ENCODE measurements at regions not wholly inside any gene's neighbourhood (a gene's known extent, or its start where the extent isn't known, plus 50 kb on each side); places are given as distances from the start of the nearest gene placed in this dataset.

- Histone ChIP-seq H3K9me1 (ENCODE audit: control insufficient read depth, insufficient read depth, low read length) (no peaks in the 10 kb centered on the region), H3K9me3 (replicated peaks; ENCODE audit: control insufficient read depth, insufficient read depth, low read depth, low read length) (no peaks in the 10 kb centered on the region), H3K4me3 (no peak overlapping the region), H3K27me3 (ENCODE audit: control insufficient read depth in 2 of 2, insufficient read depth in 2 of 2, low read length in 2 of 2) (no peaks in the 10 kb centered on the region), H3K79me2 (ENCODE audit: control insufficient read depth, insufficient read depth, low read length) (no peaks in the 10 kb centered on the region), H3K4me2 (ENCODE audit: insufficient read depth, low read length) (no peak overlapping the region), H3K27ac (ENCODE audit: extremely low read depth, low read depth, low read length) (no peak overlapping the region), H4K20me1 (replicated peaks; ENCODE audit: control insufficient read depth, insufficient read depth, low read length) (no peaks in the 10 kb centered on the region), H3K4me1 (replicated peaks in 1 of 2; ENCODE audit: control insufficient read depth in 2 of 2, insufficient read depth in 2 of 2, low read length in 2 of 2) (no peaks in the 10 kb centered on the region), H2AFZ (ENCODE audit: low read depth, low read length) (no peak overlapping the region), H3K9ac (ENCODE audit: insufficient read depth in 1 of 2, low read depth in 2 of 2, low read length in 2 of 2) (no peak overlapping the region), H3K36me3 (ENCODE audit: control insufficient read depth, insufficient read depth, low read length) (no peaks in the 10 kb centered on the region)
- WGBS (ENCODE audit: insufficient coverage, low coverage, missing lambda C conversion rate), result 0% methylated on average over 2 of the region's 3 CpGs
- BruUV-seq (replicated peaks), result no TSS peak
- ChIA-PET CTCF (ENCODE audit: low intra/inter-chr PET ratio) (no interaction called here), POLR2A (no interaction called here)
- intact Hi-C loops (cut with micrococcal nuclease), result no loop called here
- TF ChIP-seq ARID3A (IDR thresholded peaks at IDR 0.05; ENCODE audit: borderline replicate concordance, low read depth, low read length), result no peak
- no peak for TF ChIP-seq BCL6 (CRISPR knock-in tag; IDR thresholded peaks at IDR 0.05)
- TF ChIP-seq ZNF174 (CRISPR knock-in tag; IDR thresholded peaks at IDR 0.05), result no peak
- TF ChIP-seq RAD51 (IDR thresholded peaks at IDR 0.05; ENCODE audit: borderline replicate concordance, low read depth), result no peak
- TF ChIP-seq NFATC3 (IDR thresholded peaks at IDR 0.05), result no peak
- TF ChIP-seq, protein P1, sequence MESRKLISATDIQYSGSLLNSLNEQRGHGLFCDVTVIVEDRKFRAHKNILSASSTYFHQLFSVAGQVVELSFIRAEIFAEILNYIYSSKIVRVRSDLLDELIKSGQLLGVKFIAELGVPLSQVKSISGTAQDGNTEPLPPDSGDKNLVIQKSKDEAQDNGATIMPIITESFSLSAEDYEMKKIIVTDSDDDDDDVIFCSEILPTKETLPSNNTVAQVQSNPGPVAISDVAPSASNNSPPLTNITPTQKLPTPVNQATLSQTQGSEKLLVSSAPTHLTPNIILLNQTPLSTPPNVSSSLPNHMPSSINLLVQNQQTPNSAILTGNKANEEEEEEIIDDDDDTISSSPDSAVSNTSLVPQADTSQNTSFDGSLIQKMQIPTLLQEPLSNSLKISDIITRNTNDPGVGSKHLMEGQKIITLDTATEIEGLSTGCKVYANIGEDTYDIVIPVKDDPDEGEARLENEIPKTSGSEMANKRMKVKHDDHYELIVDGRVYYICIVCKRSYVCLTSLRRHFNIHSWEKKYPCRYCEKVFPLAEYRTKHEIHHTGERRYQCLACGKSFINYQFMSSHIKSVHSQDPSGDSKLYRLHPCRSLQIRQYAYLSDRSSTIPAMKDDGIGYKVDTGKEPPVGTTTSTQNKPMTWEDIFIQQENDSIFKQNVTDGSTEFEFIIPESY (CRISPR knock-in tag; IDR thresholded peaks at IDR 0.05), result no peak
- TF ChIP-seq HDAC3 (IDR thresholded peaks at IDR 0.05; ENCODE audit: borderline replicate concordance, partially characterized antibody), result no peak
- in situ Hi-C loops (cut with MboI), result no loop called here
- FAIRE-seq (no peak), DNase-seq (ENCODE audit: extremely low read depth in 1 of 4, low spot score in 3 of 4) (no peak), ATAC-seq (no peak)
Observed at GRCh38 chr18:42644729-42645131, 470.8 kb downstream of the RIT2 start.
